GM19043 (cell line): ENCODE measurements at regions not wholly inside any gene's neighbourhood (a gene's known extent, or its start where the extent isn't known, plus 50 kb on each side); places are given as distances from the start of the nearest gene placed in this dataset.
"Not testable (repeated sequence)": the region's sequence is repeated elsewhere in the genome, so short reads cannot be mapped to it uniquely, and the experiment has no call there.

ENCODE experiments used
- ATAC-seq: cut with Tn5 transposase; IDR thresholded peaks from one replicate; pipeline ENCODE4 v1.9.1; 2021; ENCODE audit warnings: low read depth; ENCODE audit not compliant: unreplicated experiment

GRCh38 chr7:124179641-124180040 is 146.8 kb upstream of the TMEM229A start:
- ATAC-seq = no peak

- no peak for ATAC-seq
Measured at GRCh38 chr7:124177891-124178290, 145.0 kb upstream of the TMEM229A start.

GRCh38 chr7:124171812-124172211 is 138.9 kb upstream of the TMEM229A start:
- ATAC-seq = not testable (repeated sequence)

DNA sequence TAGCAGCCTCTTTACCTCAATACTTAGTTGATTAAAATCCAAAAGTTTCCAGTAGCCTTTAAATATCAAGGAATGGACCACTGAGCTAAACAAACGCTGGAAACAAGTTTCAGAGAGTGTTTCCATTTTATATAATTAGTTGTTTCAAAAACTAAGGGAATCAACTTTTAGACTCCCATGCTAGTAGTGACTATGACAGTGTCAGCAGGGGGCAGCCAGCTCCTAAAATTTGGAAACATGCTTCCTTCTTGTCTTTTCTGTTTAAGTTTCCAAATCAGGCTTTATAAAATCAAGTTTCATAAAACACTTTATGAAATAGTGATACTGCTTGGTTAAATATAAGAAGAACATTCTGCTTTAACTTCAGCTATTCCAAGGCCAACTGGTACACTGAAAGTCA is 138.2 kb upstream of the TMEM229A start:
- ATAC-seq = no peak

- no peak for ATAC-seq
Measured at GRCh38 chr7:124168616-124169015, 135.7 kb upstream of the TMEM229A start.

DNA sequence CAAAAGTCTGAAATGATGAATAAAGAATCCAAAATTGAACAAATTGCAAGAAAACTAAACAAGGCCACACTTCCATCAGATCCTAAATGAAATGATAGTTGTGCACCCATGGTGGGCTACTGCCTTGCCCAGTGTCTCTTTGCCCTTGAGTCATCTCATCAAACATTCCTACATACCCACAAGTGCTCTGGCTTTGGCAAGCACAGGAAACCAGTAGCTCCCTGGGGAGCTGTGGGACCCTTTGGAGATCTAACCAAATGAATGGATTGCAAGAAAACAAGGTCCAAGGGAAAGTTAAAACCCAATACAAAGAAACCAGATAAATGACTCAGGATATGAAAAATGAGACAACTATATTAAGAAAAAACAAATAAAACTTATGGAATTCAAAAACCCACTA is 129.8 kb upstream of the TMEM229A start:
- no peak for ATAC-seq

- ATAC-seq = no peak
Measured at GRCh38 chr7:124155432-124156022, 122.7 kb upstream of the TMEM229A start.

DNA sequence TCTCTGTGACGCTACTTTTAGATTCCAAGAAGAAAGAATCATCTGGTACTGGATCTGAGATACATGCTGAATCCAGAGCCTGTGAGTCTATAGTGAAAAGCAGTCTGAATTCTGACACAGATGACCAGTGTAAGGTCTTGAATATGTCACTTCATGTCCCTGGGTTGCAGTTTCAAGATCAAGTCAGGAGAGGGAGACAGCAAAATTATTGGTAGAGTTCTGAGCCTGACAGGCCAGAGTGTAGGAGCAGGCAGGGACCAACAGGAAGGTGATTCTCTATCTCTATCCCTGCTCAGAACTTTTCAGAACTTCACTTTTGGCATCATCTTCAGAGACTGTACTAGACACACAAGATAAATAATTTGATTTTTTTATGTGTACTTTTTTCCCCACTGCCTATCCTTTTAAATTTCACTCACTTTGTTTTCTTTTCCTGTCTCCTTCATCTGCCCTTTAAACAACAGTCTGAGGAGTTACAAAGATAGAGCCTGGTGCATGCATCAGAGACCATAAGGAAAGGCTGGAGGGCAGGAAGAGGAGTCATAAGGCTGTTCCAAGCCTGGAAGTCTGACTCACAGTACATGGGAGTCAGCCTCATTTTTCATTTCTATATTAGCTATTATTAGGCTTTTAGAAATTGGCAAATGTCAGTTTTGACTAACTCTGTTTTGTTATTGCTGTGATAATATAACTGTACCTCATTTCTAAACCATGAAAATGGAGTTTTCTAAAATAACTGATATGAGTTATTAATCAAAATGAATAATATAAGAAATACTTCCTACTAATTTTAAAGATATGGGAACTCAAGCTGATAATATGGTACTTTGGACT is 120.2 kb upstream of the TMEM229A start:
- peak; percentile 56 for ATAC-seq

- no peak for ATAC-seq
Measured at GRCh38 chr7:124137664-124138063, 104.8 kb upstream of the TMEM229A start.

DNA sequence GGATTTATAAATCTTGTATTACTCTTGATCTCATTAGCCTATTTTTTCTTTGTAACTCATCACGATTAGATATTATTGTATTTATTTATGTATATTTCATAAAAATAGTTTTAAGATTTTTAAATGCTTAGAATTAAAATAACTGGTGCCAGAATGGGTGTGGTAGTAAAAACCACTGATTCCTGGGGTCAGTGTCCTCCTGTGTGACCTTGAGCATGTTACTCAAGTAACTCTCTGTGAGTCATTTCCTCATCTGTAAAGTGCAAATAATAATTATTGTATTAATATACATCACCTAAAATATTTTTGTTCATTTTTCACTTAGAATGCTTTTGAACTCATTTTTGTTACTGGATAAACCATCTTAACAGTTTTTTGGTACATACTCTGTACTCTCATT is 91.3 kb upstream of the TMEM229A start:
- no peak for ATAC-seq

- no peak for ATAC-seq
Measured at GRCh38 chr7:124120911-124121310, 88.0 kb upstream of the TMEM229A start.

DNA sequence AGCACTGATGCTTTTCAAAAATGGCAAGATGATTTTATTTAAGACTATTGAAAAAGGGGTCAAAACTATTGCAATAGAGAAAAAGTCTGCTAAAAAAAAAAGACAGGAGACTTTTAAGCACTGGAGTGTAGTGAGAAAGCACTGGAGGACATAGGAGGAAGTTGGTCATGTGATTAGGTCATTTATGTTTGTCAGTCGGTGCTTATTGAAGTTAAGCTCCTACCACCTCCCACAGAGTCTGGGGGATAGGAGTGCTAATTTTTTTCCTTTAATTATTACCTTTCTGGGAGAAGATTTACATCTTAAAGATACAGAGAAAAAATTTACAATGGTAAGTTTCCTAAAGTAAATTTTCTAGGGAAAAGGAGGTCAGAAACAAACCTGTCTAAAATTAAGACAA is 80.2 kb upstream of the TMEM229A start:
- ATAC-seq = no peak

GRCh38 chr7:124106575-124106974 is 73.7 kb upstream of the TMEM229A start:
- no peak for ATAC-seq

GRCh38 chr7:124101173-124101768 is 68.4 kb upstream of the TMEM229A start:
- ATAC-seq = no peak

DNA sequence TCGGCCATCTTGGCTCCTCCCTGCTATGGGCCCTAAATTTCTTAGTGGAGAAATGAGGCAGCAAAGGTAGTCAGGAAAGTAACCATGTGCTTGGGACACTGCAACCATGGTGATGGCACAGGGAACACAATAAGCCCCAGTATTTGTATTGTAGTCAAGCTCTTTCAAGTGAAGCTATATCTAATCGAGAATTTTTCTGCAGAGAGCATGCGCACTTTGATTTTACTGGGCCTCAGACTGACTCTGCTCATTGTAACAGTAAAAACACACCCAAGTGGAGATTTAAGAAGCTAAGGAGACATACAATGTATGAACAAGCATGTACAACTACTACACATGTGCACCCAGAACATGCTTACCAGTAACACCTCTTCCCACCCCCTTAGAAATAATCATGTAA is 67.3 kb upstream of the TMEM229A start:
- no peak for ATAC-seq

DNA sequence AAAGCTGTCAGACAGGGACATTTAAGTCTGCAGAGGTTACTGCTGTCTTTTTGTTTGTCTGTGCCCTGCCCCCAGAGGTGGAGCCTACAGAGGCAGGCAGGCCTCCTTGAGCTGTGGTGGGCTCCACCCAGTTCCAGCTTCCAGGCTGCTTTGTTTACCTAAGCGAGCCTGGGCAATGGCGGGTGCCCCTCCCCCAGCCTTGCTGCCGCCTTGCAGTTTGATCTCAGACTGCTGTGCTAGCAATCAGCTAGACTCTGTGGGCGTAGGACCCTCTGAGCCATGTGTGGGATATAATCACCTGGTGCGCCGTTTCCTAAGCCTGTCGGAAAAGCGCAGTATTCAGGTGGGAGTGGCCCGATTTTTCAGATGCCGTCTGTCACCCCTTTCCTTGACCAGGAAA is 66.7 kb upstream of the TMEM229A start:
- ATAC-seq = not testable (repeated sequence)

GRCh38 chr7:124089621-124090020 is 56.8 kb upstream of the TMEM229A start:
- no peak for ATAC-seq

- ATAC-seq = no peak
Measured at GRCh38 chr7:124088590-124088989, 55.7 kb upstream of the TMEM229A start.

GRCh38 chr7:124086843-124087242 is 54.0 kb upstream of the TMEM229A start:
- ATAC-seq = no peak

- ATAC-seq = no peak
Measured at GRCh38 chr7:124085179-124085578, 52.3 kb upstream of the TMEM229A start.

DNA sequence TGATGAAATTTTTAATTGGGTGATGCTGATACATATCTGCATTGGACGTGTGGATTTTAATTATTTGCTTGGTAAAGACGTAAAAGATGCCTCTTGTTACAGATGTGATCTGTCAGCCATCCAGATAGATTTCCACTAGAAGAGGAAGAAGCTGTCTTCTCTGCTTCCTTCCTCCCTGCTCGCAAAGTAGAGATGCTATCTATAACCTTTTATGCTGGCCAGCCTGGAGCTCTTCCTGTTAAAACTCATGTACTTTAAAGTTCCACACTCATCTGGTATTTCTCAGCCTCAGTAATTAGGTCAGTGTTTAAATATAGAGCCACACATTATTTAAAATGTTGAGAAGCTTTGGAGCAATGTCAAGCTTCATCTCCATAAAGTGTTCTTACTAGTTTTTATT is 51.2 kb upstream of the TMEM229A start:
- no peak for ATAC-seq
